GM12878 (cell line): ENCODE measurements at regions not wholly inside any gene's neighbourhood (a gene's known extent, or its start where the extent isn't known, plus 50 kb on each side); places are given as distances from the start of the nearest gene placed in this dataset.

Source experiments
- ATAC-seq: fragments of 200-7000 bp; cut with Tn5 transposase; 3 replicates; pipeline ENCODE4 v1.9.1; 2020; ENCODE audit warnings: mild to moderate bottlenecking, moderate library complexity
- BruUV-seq: library from RNA; stranded (reverse); fragments of 400-500 nt; replicated peaks from 2 replicates; lab custom pipeline; 2021; lab: Mats Ljungman, UMichigan
- CTCF ChIA-PET: fragments of 300-600 bp; sonication (Branson Sonifier 250); formaldehyde crosslinking; extraction: SDS; loops from one replicate; lab custom pipeline; 2021; ENCODE audit warnings: inconsistent platforms; lab: Yijun Ruan, JAX
- POLR2A ChIA-PET: fragments of 350-600 bp; formaldehyde crosslinking; extraction: SDS; loops from one replicate; lab custom pipeline; 2021; ENCODE audit warnings: inconsistent platforms; lab: Charles Lee
- RAD21 ChIA-PET: fragments of 300-600 bp; sonication (Branson Sonifier 250); formaldehyde crosslinking; loops from one replicate; lab custom pipeline; 2023; ENCODE audit warnings: antibody characterized with exemption; ENCODE audit not compliant: unreplicated experiment; lab: Charles Lee
- SMC1A ChIA-PET: fragments of 300-600 bp; sonication (Branson Sonifier 250); formaldehyde crosslinking; loops from one replicate; lab custom pipeline; 2023; ENCODE audit not compliant: unreplicated experiment, uncharacterized antibody; lab: Charles Lee
- DNase-seq: peaks from one replicate; pipeline ENCODE4 v3.0.0-alpha.2; 2011; ENCODE audit warnings: low read depth, low spot score
- FAIRE-seq: peaks from 3 replicates; lab custom pipeline; 2011; peaks lifted over from hg19 to GRCh38; lab: Jason Lieb, UNC
- H2AFZ ChIP-seq: 2 replicates; pipeline ENCODE4 v1.6.0; 2011; ENCODE audit warnings: low read depth, low read length, control low read depth; ENCODE audit not compliant: control insufficient read depth
- H3K27ac ChIP-seq: 2 replicates; pipeline ENCODE4 v1.5.1; 2011; ENCODE audit warnings: control low read depth; ENCODE audit not compliant: control insufficient read depth, insufficient read depth
- H3K27me3 ChIP-seq, 2 experiments: replicated peaks in 1 of 2; 2 replicates each; pipeline versions ENCODE4 v1.6.0 to v1.6.1; 2011; ENCODE audit warnings: low read length in 1 of 2; ENCODE audit not compliant: control insufficient read depth in 2 of 2, insufficient read depth in 2 of 2
- H3K36me3 ChIP-seq, 2 experiments: 2 replicates each; pipeline ENCODE4 v1.5.1; 2011; ENCODE audit warnings: low read length in 1 of 2; ENCODE audit not compliant: control insufficient read depth in 2 of 2, insufficient read depth in 2 of 2
- H3K4me1 ChIP-seq: 2 replicates; pipeline ENCODE4 v1.6.1; 2011; ENCODE audit warnings: mild to moderate bottlenecking, low read length, moderate library complexity, mixed read lengths; ENCODE audit not compliant: control insufficient read depth, insufficient read depth
- H3K4me2 ChIP-seq: 2 replicates; pipeline ENCODE4 v1.6.0; 2011; ENCODE audit warnings: control low read depth; ENCODE audit not compliant: control insufficient read depth, insufficient read depth
- H3K4me3 ChIP-seq: fragments of 200-600 bp; sonication (generic); 2 replicates; pipeline ENCODE4 v1.5.1; 2016
- H3K79me2 ChIP-seq: 2 replicates; pipeline ENCODE4 v1.6.0; 2011; ENCODE audit warnings: low read length; ENCODE audit not compliant: control insufficient read depth, insufficient read depth
- H3K9ac ChIP-seq: 2 replicates; pipeline ENCODE4 v1.8.0; 2011; ENCODE audit warnings: low read length, control low read depth, mixed read lengths; ENCODE audit not compliant: control insufficient read depth, insufficient read depth
- H3K9me3 ChIP-seq: replicated peaks from 3 replicates; pipeline ENCODE4 v1.5.1; 2011; ENCODE audit warnings: mild to moderate bottlenecking, low read length; ENCODE audit not compliant: control insufficient read depth, insufficient read depth
- H4K20me1 ChIP-seq: 2 replicates; pipeline ENCODE4 v1.6.0; 2011; ENCODE audit not compliant: control insufficient read depth, insufficient read depth
- ATF2 ChIP-seq: IDR thresholded peaks from 2 replicates; pipeline ENCODE4 v1.6.1; 2012; ENCODE audit warnings: low read length, inconsistent platforms
- CEBPB ChIP-seq, 2 experiments: fragments of 150-350 bp in 1 of 2; IDR thresholded peaks; 2 replicates each; pipeline ENCODE4 v1.6.1; 2012 to 2014; ENCODE audit warnings: low read depth in 2 of 2, low read length in 2 of 2, borderline replicate concordance in 1 of 2, inconsistent platforms in 1 of 2
- EGR1 ChIP-seq, 2 experiments: IDR thresholded peaks; 1 replicate in 1 of 2; 2 replicates in 1 of 2; pipeline ENCODE4 v1.6.1; 2011 to 2012; ENCODE audit warnings: low read depth in 2 of 2, low read length in 2 of 2, borderline replicate concordance in 1 of 2, mild to moderate bottlenecking in 1 of 2, moderate library complexity in 1 of 2
- POLR2A ChIP-seq: IDR thresholded peaks from 2 replicates; pipeline ENCODE4 v1.6.1; 2011; ENCODE audit warnings: low read depth, mild to moderate bottlenecking, low read length
- WGBS: methylation state at CpG from one replicate; pipeline ENCODE4 v1.1.6; 2016; ENCODE audit warnings: low lambda C conversion rate; ENCODE audit not compliant: insufficient replicate concordance, insufficient coverage; ENCODE audit errors: missing lambda C conversion rate; 5-methylcytosine and 5-hydroxymethylcytosine counted together
- in situ Hi-C: fragments of 300-500 bp; cut with MboI; formaldehyde crosslinking; loops from 9 replicates; pipeline ENCODE4 v1.14.3; 2018; ENCODE audit warnings: mixed read lengths
- intact Hi-C: fragments of 100-400 bp; cut with micrococcal nuclease; formaldehyde crosslinking; loops from one replicate; pipeline ENCODE4 v1.14.2; 2022; ENCODE audit not compliant: unreplicated experiment

DNA sequence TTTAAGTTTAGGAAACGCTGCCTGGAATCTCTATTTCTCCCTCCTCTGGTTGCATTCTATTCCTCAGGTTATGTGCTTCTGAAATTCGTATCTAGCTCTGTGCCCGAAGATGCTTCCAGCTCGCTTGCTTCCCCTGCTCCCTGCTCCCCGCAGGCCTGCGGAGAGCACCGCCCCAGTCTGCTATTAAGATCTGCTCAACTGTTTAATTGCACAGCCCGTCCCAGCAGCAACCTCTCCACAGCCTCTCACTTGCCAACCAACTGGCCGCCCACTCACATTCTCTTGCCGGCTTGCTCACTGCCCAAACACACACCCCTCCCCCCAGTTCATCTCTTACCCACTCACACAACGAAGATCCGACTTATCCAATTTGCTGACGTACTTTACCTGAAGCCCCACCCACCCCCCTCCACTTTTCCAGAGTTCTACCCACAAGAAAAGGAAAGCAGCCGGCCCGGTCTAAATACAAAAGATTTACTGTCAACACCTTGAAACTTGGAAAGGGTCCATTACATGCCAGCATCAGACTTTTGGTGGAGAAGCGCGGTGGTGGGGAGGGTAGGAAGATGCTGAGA lies 167.3 kb upstream of the KLF14 start:
- TF ChIP-seq EGR1 (IDR thresholded peaks at IDR 0.05; ENCODE audit: borderline replicate concordance in 1 of 2, low read depth in 2 of 2, low read length in 2 of 2) (0 out of 3 replicates have a peak, but pooled peaks of 1 of the 2 experiments have one; percentile 39), CEBPB (IDR thresholded peaks at IDR 0.05; ENCODE audit: borderline replicate concordance in 1 of 2, low read depth in 2 of 2, low read length in 2 of 2) (no peak), POLR2A (peak; percentile 46; the same call in 1 of the 2 replicates), ATF2 (no peak)
- ATAC-seq, result no peak
- H3K4me3 ChIP-seq, result no peak overlapping the region
- peaks cover 18 to 39% of the 10 kb centered on the region in 2 experiments for H3K36me3 ChIP-seq
- POLR2A ChIA-PET, result no interaction called here
- H3K27ac ChIP-seq, result no peak overlapping the region
- H4K20me1 ChIP-seq, result peaks cover 5% of the 10 kb centered on the region
- H3K4me1 ChIP-seq, result peaks cover 57% of the 10 kb centered on the region
- peaks cover 3% of the 10 kb centered on the region; the same call in 1 of the 3 replicates for H3K9me3 ChIP-seq
- H3K4me2 ChIP-seq, result no peak overlapping the region
- DNase-seq, result no peak
- 62% methylated on average over 17 of the region's 17 CpGs for WGBS
- CTCF ChIA-PET, result no interaction called here
- peaks cover 70% of the 10 kb centered on the region for H3K79me2 ChIP-seq
- no peak for FAIRE-seq
- RAD21 ChIA-PET, result interaction anchor here (5.6 kb wide), 1 partner anchor 12 kb away, joined by 55 read pairs; no protein-coding TSS in a partner anchor
- H3K27me3 ChIP-seq, result no peaks in the 10 kb centered on the region
- no peak overlapping the region for H3K9ac ChIP-seq
- in situ Hi-C loops (loop anchor here (5.0 kb wide), 1 partner anchor 141 kb away; no protein-coding TSS in a partner anchor), intact Hi-C loops (no loop called here)
- TSS peak; percentile 12 for BruUV-seq
- no peak overlapping the region for H2AFZ ChIP-seq
- SMC1A ChIA-PET, result interaction anchor here (1.2 kb wide), 1 partner anchor 10 kb away, joined by 4 read pairs; no protein-coding TSS in a partner anchor
